RWPE2 (cell line): ENCODE measurements at regions not wholly inside any gene's neighbourhood (a gene's known extent, or its start where the extent isn't known, plus 50 kb on each side); places are given as distances from the start of the nearest gene placed in this dataset.

Experiments
- ATAC-seq: fragments of 200-7000 bp; cut with Tn5 transposase; 3 replicates; pipeline ENCODE4 v1.9.1; 2021; ENCODE audit warnings: low read depth
- DNase-seq: peaks from one replicate; pipeline ENCODE4 v3.0.0-alpha.2; 2020; ENCODE audit warnings: low spot score
- H3K27ac ChIP-seq: fragments of 450-650 bp; 2 replicates; pipeline ENCODE4 v1.5.1; 2017; ENCODE audit warnings: mild to moderate bottlenecking; ENCODE audit not compliant: poor library complexity, severe bottlenecking
- H3K27me3 ChIP-seq: fragments of 250-450 bp; sonication (Bioruptor Pico); 2 replicates; pipeline ENCODE4 v1.5.1; 2021; ENCODE audit warnings: mild to moderate bottlenecking, moderate library complexity; ENCODE audit not compliant: insufficient read depth, poor library complexity, severe bottlenecking
- H3K36me3 ChIP-seq: fragments of 250-450 bp; sonication (Bioruptor Pico); 2 replicates; pipeline ENCODE4 v1.5.1; 2020; ENCODE audit warnings: low read depth, mild to moderate bottlenecking, moderate library complexity
- H3K4me1 ChIP-seq: fragments of 250-450 bp; sonication (Bioruptor Pico); 2 replicates; pipeline ENCODE4 v1.5.1; 2021; ENCODE audit warnings: mild to moderate bottlenecking, moderate library complexity; ENCODE audit not compliant: insufficient read depth, poor library complexity, severe bottlenecking
- H3K4me3 ChIP-seq: fragments of 250-450 bp; sonication (Bioruptor Pico); 2 replicates; pipeline ENCODE4 v1.5.1; 2021; ENCODE audit warnings: mild to moderate bottlenecking, moderate library complexity; ENCODE audit not compliant: severe bottlenecking
- H3K9me3 ChIP-seq: fragments of 250-450 bp; sonication (Bioruptor Pico); 2 replicates; pipeline ENCODE4 v1.5.1; 2021; ENCODE audit warnings: mild to moderate bottlenecking, moderate library complexity; ENCODE audit not compliant: severe bottlenecking
- TF ChIP-seq, protein P1 (sequence below): fragments of 450-650 bp; IDR thresholded peaks from one replicate; pipeline ENCODE4 v1.5.1; 2017; ENCODE audit warnings: mild to moderate bottlenecking, moderate library complexity; ENCODE audit not compliant: poor library complexity, severe bottlenecking

DNA sequence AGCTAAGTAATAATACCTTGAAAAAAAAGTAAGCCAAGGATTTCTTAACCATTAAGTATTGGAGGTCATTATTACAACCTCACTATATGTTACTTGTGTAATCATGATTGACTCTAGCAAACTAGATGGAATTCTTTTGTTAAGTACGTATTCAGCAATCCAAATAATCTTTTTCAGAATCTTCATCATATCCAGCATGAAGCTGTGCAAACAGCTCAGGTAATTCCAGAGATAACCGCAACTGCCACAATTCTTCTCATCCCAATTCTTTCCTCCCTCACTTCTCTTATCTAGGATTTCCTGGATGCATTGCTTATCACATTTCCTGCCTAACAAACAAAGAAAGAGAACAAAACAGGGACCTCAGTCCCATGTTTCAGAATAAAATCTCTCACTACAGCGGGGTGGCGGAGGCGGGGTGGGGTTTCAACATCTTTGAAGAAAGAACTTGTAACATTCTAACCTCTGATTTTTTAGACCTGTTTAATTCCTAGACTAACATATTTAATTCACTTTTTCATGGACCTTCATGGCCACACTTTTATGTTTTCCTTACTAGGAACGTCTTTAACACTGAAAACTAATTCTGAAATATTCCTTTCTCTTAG is 156.5 kb downstream of the POM121L12 start:
- Histone ChIP-seq H3K27me3 (peaks cover 21% of the 10 kb centered on the region), H3K27ac (no peak overlapping the region), H3K4me3 (no peak overlapping the region), H3K36me3 (no peaks in the 10 kb centered on the region), H3K9me3 (no peaks in the 10 kb centered on the region), H3K4me1 (no peaks in the 10 kb centered on the region)
- TF ChIP-seq, protein P1, sequence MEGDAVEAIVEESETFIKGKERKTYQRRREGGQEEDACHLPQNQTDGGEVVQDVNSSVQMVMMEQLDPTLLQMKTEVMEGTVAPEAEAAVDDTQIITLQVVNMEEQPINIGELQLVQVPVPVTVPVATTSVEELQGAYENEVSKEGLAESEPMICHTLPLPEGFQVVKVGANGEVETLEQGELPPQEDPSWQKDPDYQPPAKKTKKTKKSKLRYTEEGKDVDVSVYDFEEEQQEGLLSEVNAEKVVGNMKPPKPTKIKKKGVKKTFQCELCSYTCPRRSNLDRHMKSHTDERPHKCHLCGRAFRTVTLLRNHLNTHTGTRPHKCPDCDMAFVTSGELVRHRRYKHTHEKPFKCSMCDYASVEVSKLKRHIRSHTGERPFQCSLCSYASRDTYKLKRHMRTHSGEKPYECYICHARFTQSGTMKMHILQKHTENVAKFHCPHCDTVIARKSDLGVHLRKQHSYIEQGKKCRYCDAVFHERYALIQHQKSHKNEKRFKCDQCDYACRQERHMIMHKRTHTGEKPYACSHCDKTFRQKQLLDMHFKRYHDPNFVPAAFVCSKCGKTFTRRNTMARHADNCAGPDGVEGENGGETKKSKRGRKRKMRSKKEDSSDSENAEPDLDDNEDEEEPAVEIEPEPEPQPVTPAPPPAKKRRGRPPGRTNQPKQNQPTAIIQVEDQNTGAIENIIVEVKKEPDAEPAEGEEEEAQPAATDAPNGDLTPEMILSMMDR = no peak
- DNase-seq (no peak), ATAC-seq (no peak)

DNA sequence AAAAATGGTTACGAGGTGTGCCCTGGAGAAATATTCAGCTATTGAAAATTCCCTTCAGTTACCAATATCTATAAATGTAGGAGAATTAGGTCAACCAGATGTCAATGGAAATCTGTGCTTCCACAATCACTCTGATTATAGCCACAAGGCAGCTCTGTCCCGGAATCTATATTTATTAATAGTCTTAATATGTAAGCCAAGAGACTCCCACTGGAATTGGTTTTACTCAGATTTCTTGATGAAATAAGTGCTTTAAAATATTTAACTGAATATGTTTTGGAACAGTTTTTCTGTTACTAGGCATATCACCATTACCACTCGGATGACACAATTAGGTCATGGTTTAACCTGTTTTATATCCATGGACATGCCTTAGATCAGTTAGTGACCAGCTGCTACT is 169.6 kb downstream of the POM121L12 start:
- H3K36me3 ChIP-seq = no peaks in the 10 kb centered on the region
- ATAC-seq (no peak), DNase-seq (no peak)
- H3K27ac ChIP-seq = no peak overlapping the region
- TF ChIP-seq, protein P1 = no peak
- no peaks in the 10 kb centered on the region for H3K27me3 ChIP-seq
- H3K4me3 ChIP-seq = no peak overlapping the region
- peaks cover 3% of the 10 kb centered on the region for H3K9me3 ChIP-seq
- H3K4me1 ChIP-seq = no peaks in the 10 kb centered on the region

DNA sequence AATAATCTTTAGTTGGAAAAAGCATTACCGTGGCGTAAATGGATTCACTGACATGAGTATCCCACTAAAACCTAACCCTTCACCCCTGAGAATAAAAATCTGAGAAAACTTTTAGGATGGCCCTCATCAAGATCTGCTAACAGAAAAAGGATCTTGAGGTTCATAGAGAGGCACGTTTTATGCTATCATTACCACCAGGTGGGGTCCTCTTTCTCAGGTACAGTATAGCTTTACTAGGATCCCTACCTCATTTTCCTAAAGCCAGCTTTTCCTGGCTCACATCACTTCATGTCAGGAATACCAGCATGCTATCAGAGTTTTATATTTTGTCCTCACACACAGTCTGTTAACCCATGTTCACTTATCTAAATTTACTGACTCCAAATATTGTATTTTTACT is 173.7 kb downstream of the POM121L12 start:
- ATAC-seq (no peak), DNase-seq (no peak)
- H3K36me3 ChIP-seq = no peaks in the 10 kb centered on the region
- H3K4me3 ChIP-seq = no peak overlapping the region
- H3K27ac ChIP-seq = no peak overlapping the region
- TF ChIP-seq, protein P1 = no peak
- H3K27me3 ChIP-seq = no peaks in the 10 kb centered on the region
- peaks cover 3% of the 10 kb centered on the region for H3K9me3 ChIP-seq
- H3K4me1 ChIP-seq = no peaks in the 10 kb centered on the region

DNA sequence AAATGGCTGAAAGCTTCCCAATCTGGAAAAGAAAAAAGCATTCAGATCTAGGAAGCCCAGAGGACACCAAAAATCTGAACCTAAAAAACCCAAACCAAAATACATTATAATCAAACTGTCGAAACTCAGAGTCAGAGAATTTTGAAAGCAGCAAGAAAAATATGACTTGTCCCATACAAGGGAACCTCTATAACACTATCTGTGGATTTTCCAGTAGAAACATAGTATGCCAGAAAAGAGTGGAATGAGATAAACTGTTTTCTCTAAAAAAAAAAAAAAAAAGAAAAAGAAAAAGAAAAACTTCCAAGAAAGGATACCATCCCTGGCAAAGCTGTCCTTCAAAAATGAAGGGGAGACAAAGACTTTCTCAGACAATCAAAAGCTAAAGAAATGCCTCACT is 179.0 kb downstream of the POM121L12 start:
- ATAC-seq = no peak
- TF ChIP-seq, protein P1 = no peak
- H3K9me3 ChIP-seq = no peaks in the 10 kb centered on the region
- H3K36me3 ChIP-seq = no peaks in the 10 kb centered on the region
- DNase-seq = no peak
- H3K4me3 ChIP-seq = no peak overlapping the region
- H3K27ac ChIP-seq = no peak overlapping the region
- H3K4me1 ChIP-seq = no peaks in the 10 kb centered on the region
- peaks cover 17% of the 10 kb centered on the region for H3K27me3 ChIP-seq

DNA sequence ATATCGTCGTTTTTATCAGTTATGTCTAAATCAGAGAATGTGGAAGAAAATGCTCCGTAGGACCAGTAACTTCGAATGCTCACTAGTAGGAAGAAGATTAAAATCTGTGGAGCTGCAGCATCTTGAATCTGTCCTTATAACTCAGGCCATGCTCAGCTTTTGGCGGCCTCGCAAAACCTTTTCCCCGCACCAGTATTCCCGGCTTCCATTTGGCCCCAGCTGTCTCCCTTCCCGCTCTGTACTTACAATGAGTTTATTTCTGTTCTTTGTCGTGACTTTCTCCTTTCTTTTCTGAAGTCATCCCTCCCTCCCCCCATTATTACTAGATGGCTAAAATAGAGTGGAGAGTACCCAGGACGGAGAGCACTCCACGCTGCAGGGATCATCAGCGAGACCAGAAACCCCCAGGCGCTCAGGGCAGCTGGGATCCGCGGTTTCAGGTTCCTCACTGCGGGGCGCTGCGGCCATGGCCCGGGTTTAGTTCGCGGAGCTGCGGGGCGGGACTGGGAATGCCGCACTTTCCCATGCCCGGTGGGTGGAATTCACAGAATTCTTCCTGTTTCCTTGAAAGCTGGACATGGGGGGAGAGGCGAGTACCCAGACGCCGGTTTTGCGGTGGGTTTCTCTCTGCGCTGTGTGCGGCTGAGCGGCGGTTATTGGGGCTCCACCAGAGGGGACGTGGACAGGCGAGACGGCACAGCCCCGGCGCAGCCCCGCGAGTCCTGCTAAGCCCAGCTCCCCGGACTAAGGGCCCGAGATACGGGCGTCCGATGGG is 183.5 kb downstream of the POM121L12 start:
- no peak for ATAC-seq
- Histone ChIP-seq H3K9me3 (no peaks in the 10 kb centered on the region), H3K27ac (no peak overlapping the region), H3K4me3 (no peak overlapping the region), H3K4me1 (no peaks in the 10 kb centered on the region), H3K36me3 (no peaks in the 10 kb centered on the region), H3K27me3 (peaks cover 42% of the 10 kb centered on the region)
- TF ChIP-seq, protein P1 = no peak
- no peak for DNase-seq
